ENCODE measurements at regions not wholly inside any gene's neighbourhood (a gene's known extent, or its start where the extent isn't known, plus 50 kb on each side); places are given as distances from the start of the nearest gene placed in this dataset.

- no peak overlapping the region for H3K27ac ChIP-seq (ENCODE audit: extremely low read depth, low read depth, low read length)
- ChIA-PET CTCF (ENCODE audit: low intra/inter-chr PET ratio) (no interaction called here), POLR2A (interaction anchor here (0.6 kb wide), 2 partner anchors 10 to 253 kb away, joined by 3 read pairs; no protein-coding TSS in a partner anchor)
- no peak overlapping the region for H2AFZ ChIP-seq (ENCODE audit: low read depth, low read length)
- no peak overlapping the region for H3K4me2 ChIP-seq (ENCODE audit: insufficient read depth, low read length)
- FAIRE-seq, result no peak
- no peak for ATAC-seq
- in situ Hi-C loops (cut with MboI) (no loop called here), intact Hi-C loops (cut with micrococcal nuclease) (no loop called here)
- no peaks in the 10 kb centered on the region for H3K9me3 ChIP-seq (replicated peaks; ENCODE audit: control insufficient read depth, insufficient read depth, low read depth, low read length)
- H3K4me3 ChIP-seq, result no peak overlapping the region
- no peaks in the 10 kb centered on the region for H3K9me1 ChIP-seq (ENCODE audit: control insufficient read depth, insufficient read depth, low read length)
- no peak for TF ChIP-seq RBM17 (IDR thresholded peaks at IDR 0.05; ENCODE audit: borderline replicate concordance, low read depth, low read length)
- TF ChIP-seq FOXJ2 (tag; IDR thresholded peaks at IDR 0.05), result no peak
- no peak for TF ChIP-seq HDAC2 (IDR thresholded peaks at IDR 0.05)
- TF ChIP-seq SNAPC5 (CRISPR knock-in tag; IDR thresholded peaks at IDR 0.05), result no peak
- H4K20me1 ChIP-seq (replicated peaks; ENCODE audit: control insufficient read depth, insufficient read depth, low read length), result no peaks in the 10 kb centered on the region
- H3K9ac ChIP-seq (ENCODE audit: insufficient read depth in 1 of 2, low read depth in 2 of 2, low read length in 2 of 2), result no peak overlapping the region
- BruUV-seq (replicated peaks), result no TSS peak
- 0% methylated on average over 7 of the region's 7 CpGs for WGBS (ENCODE audit: insufficient coverage, low coverage, missing lambda C conversion rate)
- no peaks in the 10 kb centered on the region for H3K36me3 ChIP-seq (ENCODE audit: control insufficient read depth, insufficient read depth, low read length)
- no peaks in the 10 kb centered on the region for H3K4me1 ChIP-seq (replicated peaks in 1 of 2; ENCODE audit: control insufficient read depth in 2 of 2, insufficient read depth in 2 of 2, low read length in 2 of 2)
- H3K79me2 ChIP-seq (ENCODE audit: control insufficient read depth, insufficient read depth, low read length), result no peaks in the 10 kb centered on the region
- no peak for DNase-seq (ENCODE audit: extremely low read depth in 1 of 4, low spot score in 3 of 4)
- peaks cover 0 to 29% of the 10 kb centered on the region in 2 experiments; a peak in 3 of 5 replicates for H3K27me3 ChIP-seq (ENCODE audit: control insufficient read depth in 2 of 2, insufficient read depth in 2 of 2, low read length in 2 of 2)
Measured at GRCh38 chr10:113239566-113240350, 289.7 kb downstream of the TCF7L2 start.

GRCh38 chr10:113240736-113241135, 290.7 kb downstream of the TCF7L2 start:
- BruUV-seq (replicated peaks), result no TSS peak
- CTCF ChIA-PET (ENCODE audit: low intra/inter-chr PET ratio), result no interaction called here
- ATAC-seq, result no peak
- no peaks in the 10 kb centered on the region for H4K20me1 ChIP-seq (replicated peaks; ENCODE audit: control insufficient read depth, insufficient read depth, low read length)
- no peak overlapping the region for H3K4me2 ChIP-seq (ENCODE audit: insufficient read depth, low read length)
- H3K27ac ChIP-seq (ENCODE audit: extremely low read depth, low read depth, low read length), result no peak overlapping the region
- intact Hi-C loops (cut with micrococcal nuclease) (no loop called here), in situ Hi-C loops (cut with MboI) (no loop called here)
- H3K79me2 ChIP-seq (ENCODE audit: control insufficient read depth, insufficient read depth, low read length), result no peaks in the 10 kb centered on the region
- H3K36me3 ChIP-seq (ENCODE audit: control insufficient read depth, insufficient read depth, low read length), result no peaks in the 10 kb centered on the region
- FAIRE-seq, result no peak
- DNase-seq (ENCODE audit: extremely low read depth in 1 of 4, low spot score in 3 of 4), result no peak
- TF ChIP-seq KAT7 (CRISPR knock-in tag; IDR thresholded peaks at IDR 0.05; ENCODE audit: borderline replicate concordance), result no peak
- TF ChIP-seq MXD1 (CRISPR knock-in tag; IDR thresholded peaks at IDR 0.05; ENCODE audit: borderline replicate concordance, poor library complexity, severe bottlenecking), result no peak
- TF ChIP-seq POLR3G (IDR thresholded peaks at IDR 0.05; ENCODE audit: extremely low read depth, insufficient read length, insufficient replicate concordance), result no peak
- no peak for TF ChIP-seq SRF (CRISPR knock-in tag; IDR thresholded peaks at IDR 0.05)
- TF ChIP-seq ZNF695 (CRISPR knock-in tag; IDR thresholded peaks at IDR 0.05), result no peak
- TF ChIP-seq IRF1 (CRISPR knock-in tag; IDR thresholded peaks at IDR 0.05; ENCODE audit: borderline replicate concordance), result no peak
- no peak for TF ChIP-seq GABPB1 (CRISPR knock-in tag; IDR thresholded peaks at IDR 0.05)
- no peak for TF ChIP-seq ZNF41 (CRISPR knock-in tag; conservative IDR thresholded peaks at IDR 0.05)
- no peak for TF ChIP-seq ELF1 (tag; IDR thresholded peaks at IDR 0.05)
- no peak for TF ChIP-seq ZNF561 (CRISPR knock-in tag; conservative IDR thresholded peaks at IDR 0.05)
- no peak for TF ChIP-seq HDGF (IDR thresholded peaks at IDR 0.05)
- no peak for TF ChIP-seq JUNB (CRISPR knock-in tag; conservative IDR thresholded peaks at IDR 0.05)
- WGBS (ENCODE audit: insufficient coverage, low coverage, missing lambda C conversion rate), result 0% methylated on average over 2 of the region's 2 CpGs
- H2AFZ ChIP-seq (ENCODE audit: low read depth, low read length), result no peak overlapping the region
- H3K9ac ChIP-seq (ENCODE audit: insufficient read depth in 1 of 2, low read depth in 2 of 2, low read length in 2 of 2), result no peak overlapping the region
- no peaks in the 10 kb centered on the region for H3K4me1 ChIP-seq (replicated peaks in 1 of 2; ENCODE audit: control insufficient read depth in 2 of 2, insufficient read depth in 2 of 2, low read length in 2 of 2)
- H3K27me3 ChIP-seq (ENCODE audit: control insufficient read depth in 2 of 2, insufficient read depth in 2 of 2, low read length in 2 of 2), result peaks cover 0 to 22% of the 10 kb centered on the region in 2 experiments; a peak in 3 of 5 replicates
- POLR2A ChIA-PET, result no interaction called here
- H3K9me1 ChIP-seq (ENCODE audit: control insufficient read depth, insufficient read depth, low read length), result no peaks in the 10 kb centered on the region
- no peaks in the 10 kb centered on the region for H3K9me3 ChIP-seq (replicated peaks; ENCODE audit: control insufficient read depth, insufficient read depth, low read depth, low read length)
- H3K4me3 ChIP-seq, result no peak overlapping the region

Measured in K562 (cell line).